Erythroblast (primary cell): ENCODE measurements at regions not wholly inside any gene's neighbourhood (a gene's known extent, or its start where the extent isn't known, plus 50 kb on each side); places are given as distances from the start of the nearest gene placed in this dataset.

Experiments
- GATA1 ChIP-seq: IDR thresholded peaks from 2 replicates; pipeline ENCODE4 v1.6.1; 2011; ENCODE audit warnings: low read depth, mild to moderate bottlenecking, control low read depth, low read length, moderate library complexity
- POLR2A ChIP-seq: IDR thresholded peaks from 2 replicates; pipeline ENCODE4 v1.6.1; 2011; ENCODE audit warnings: mild to moderate bottlenecking, low read length

GRCh38 chr11:30652801-30653200 is 66.6 kb upstream of the MPPED2 start:
- TF ChIP-seq POLR2A (no peak), GATA1 (no peak)
